Endothelial cell (in vitro differentiated cells): ENCODE measurements at regions not wholly inside any gene's neighbourhood (a gene's known extent, or its start where the extent isn't known, plus 50 kb on each side); places are given as distances from the start of the nearest gene placed in this dataset.
"Not testable (repeated sequence)": the region's sequence is repeated elsewhere in the genome, so short reads cannot be mapped to it uniquely, and the experiment has no call there.

Experiments
- DNase-seq: peaks from one replicate; pipeline ENCODE4 v3.0.0; 2021; ENCODE audit warnings: low spot score
- H3K27ac Mint-ChIP-seq: one replicate; pipeline ENCODE4 v1.8.0; 2021; ENCODE audit warnings: mixed read lengths, inconsistent platforms; ENCODE audit not compliant: unreplicated experiment
- H3K27me3 Mint-ChIP-seq: one replicate; pipeline ENCODE4 v1.8.0; 2021; ENCODE audit warnings: mild to moderate bottlenecking, moderate library complexity, mixed read lengths, inconsistent platforms; ENCODE audit not compliant: unreplicated experiment
- H3K36me3 Mint-ChIP-seq: one replicate; pipeline ENCODE4 v1.8.0; 2021; ENCODE audit warnings: mild to moderate bottlenecking, low read depth, mixed read lengths, inconsistent platforms; ENCODE audit not compliant: unreplicated experiment
- H3K4me1 Mint-ChIP-seq: one replicate; pipeline ENCODE4 v1.8.0; 2021; ENCODE audit warnings: mild to moderate bottlenecking, mixed read lengths, inconsistent platforms; ENCODE audit not compliant: unreplicated experiment
- H3K4me3 Mint-ChIP-seq: one replicate; pipeline ENCODE4 v1.8.0; 2021; ENCODE audit warnings: mild to moderate bottlenecking, mixed read lengths, inconsistent platforms; ENCODE audit not compliant: unreplicated experiment
- H3K9me3 Mint-ChIP-seq: one replicate; pipeline ENCODE4 v1.8.0; 2021; ENCODE audit warnings: mixed read lengths, inconsistent platforms; ENCODE audit not compliant: unreplicated experiment

GRCh38 chr14:19304442-19304841 is 129.7 kb downstream of the POTEG start:
- not testable (repeated sequence) for H3K9me3 Mint-ChIP-seq, H3K27ac Mint-ChIP-seq

GRCh38 chr14:19304918-19305317 is 129.2 kb downstream of the POTEG start:
- not testable (repeated sequence) for H3K27me3 Mint-ChIP-seq, H3K27ac Mint-ChIP-seq, H3K4me3 Mint-ChIP-seq, H3K4me1 Mint-ChIP-seq, H3K36me3 Mint-ChIP-seq, DNase-seq, H3K9me3 Mint-ChIP-seq

More at GRCh38 chr14:19304442-19304841, 129.7 kb downstream of the POTEG start:
- not testable (repeated sequence) for H3K4me1 Mint-ChIP-seq, H3K4me3 Mint-ChIP-seq, DNase-seq, H3K27me3 Mint-ChIP-seq, H3K36me3 Mint-ChIP-seq

GRCh38 chr14:19305776-19306175 is 128.4 kb downstream of the POTEG start:
- not testable (repeated sequence) for H3K36me3 Mint-ChIP-seq, H3K27me3 Mint-ChIP-seq, H3K27ac Mint-ChIP-seq, H3K9me3 Mint-ChIP-seq, H3K4me3 Mint-ChIP-seq, DNase-seq, H3K4me1 Mint-ChIP-seq

GRCh38 chr14:19306405-19306804 is 127.7 kb downstream of the POTEG start:
- not testable (repeated sequence) for H3K4me1 Mint-ChIP-seq, H3K27me3 Mint-ChIP-seq, DNase-seq, H3K4me3 Mint-ChIP-seq, H3K27ac Mint-ChIP-seq, H3K9me3 Mint-ChIP-seq, H3K36me3 Mint-ChIP-seq

GRCh38 chr14:19311023-19311422 is 123.1 kb downstream of the POTEG start:
- H3K4me1 Mint-ChIP-seq, DNase-seq, H3K27me3 Mint-ChIP-seq, H3K27ac Mint-ChIP-seq, H3K36me3 Mint-ChIP-seq, H3K4me3 Mint-ChIP-seq, H3K9me3 Mint-ChIP-seq: not testable (repeated sequence)

GRCh38 chr14:19330678-19331077 is 103.5 kb downstream of the POTEG start:
- not testable (repeated sequence) for H3K27me3 Mint-ChIP-seq, DNase-seq, H3K9me3 Mint-ChIP-seq, H3K4me3 Mint-ChIP-seq, H3K36me3 Mint-ChIP-seq, H3K4me1 Mint-ChIP-seq, H3K27ac Mint-ChIP-seq

GRCh38 chr14:19337232-19338059 is 96.7 kb downstream of the POTEG start:
- not testable (repeated sequence) for DNase-seq, H3K36me3 Mint-ChIP-seq, H3K4me1 Mint-ChIP-seq, H3K27ac Mint-ChIP-seq, H3K27me3 Mint-ChIP-seq, H3K9me3 Mint-ChIP-seq, H3K4me3 Mint-ChIP-seq

GRCh38 chr14:19338060-19338372 is 96.1 kb downstream of the POTEG start:
- H3K4me1 Mint-ChIP-seq, DNase-seq, H3K27ac Mint-ChIP-seq, H3K36me3 Mint-ChIP-seq, H3K27me3 Mint-ChIP-seq, H3K4me3 Mint-ChIP-seq, H3K9me3 Mint-ChIP-seq: not testable (repeated sequence)

- not testable (repeated sequence) for H3K4me1 Mint-ChIP-seq
Observed at GRCh38 chr14:19340976-19341375, 93.2 kb downstream of the POTEG start.

GRCh38 chr14:19341627-19342026 is 92.5 kb downstream of the POTEG start:
- not testable (repeated sequence) for H3K4me3 Mint-ChIP-seq, H3K4me1 Mint-ChIP-seq, H3K27me3 Mint-ChIP-seq, H3K9me3 Mint-ChIP-seq, H3K27ac Mint-ChIP-seq, H3K36me3 Mint-ChIP-seq, DNase-seq

More at GRCh38 chr14:19340976-19341375, 93.2 kb downstream of the POTEG start:
- not testable (repeated sequence) for DNase-seq, H3K9me3 Mint-ChIP-seq, H3K27ac Mint-ChIP-seq, H3K36me3 Mint-ChIP-seq, H3K27me3 Mint-ChIP-seq, H3K4me3 Mint-ChIP-seq

GRCh38 chr14:19344261-19344660 is 89.9 kb downstream of the POTEG start:
- H3K36me3 Mint-ChIP-seq, H3K27ac Mint-ChIP-seq, H3K4me1 Mint-ChIP-seq, DNase-seq, H3K4me3 Mint-ChIP-seq, H3K27me3 Mint-ChIP-seq, H3K9me3 Mint-ChIP-seq: not testable (repeated sequence)

GRCh38 chr14:19344689-19345088 is 89.5 kb downstream of the POTEG start:
- H3K27ac Mint-ChIP-seq, H3K9me3 Mint-ChIP-seq, H3K4me1 Mint-ChIP-seq, H3K4me3 Mint-ChIP-seq, H3K36me3 Mint-ChIP-seq, H3K27me3 Mint-ChIP-seq, DNase-seq: not testable (repeated sequence)
